OCI-LY7 (cell line): ENCODE measurements at regions not wholly inside any gene's neighbourhood (a gene's known extent, or its start where the extent isn't known, plus 50 kb on each side); places are given as distances from the start of the nearest gene placed in this dataset.

ENCODE experiments used
- EZH2phosphoT487 ChIP-seq: fragments of 200-600 bp; sonication (generic); IDR thresholded peaks from 2 replicates; pipeline ENCODE4 v1.6.1; 2018; ENCODE audit warnings: low read depth, borderline replicate concordance, mild to moderate bottlenecking, mixed run types, antibody characterized with exemption, low read length, moderate library complexity, mixed read lengths
- TF ChIP-seq, protein P1 (sequence below): fragments of 200-600 bp; sonication (generic); conservative IDR thresholded peaks from 2 replicates; pipeline ENCODE4 v1.5.1; 2014; ENCODE audit warnings: mild to moderate bottlenecking, antibody characterized with exemption, low read length, moderate library complexity, mixed read lengths

DNA sequence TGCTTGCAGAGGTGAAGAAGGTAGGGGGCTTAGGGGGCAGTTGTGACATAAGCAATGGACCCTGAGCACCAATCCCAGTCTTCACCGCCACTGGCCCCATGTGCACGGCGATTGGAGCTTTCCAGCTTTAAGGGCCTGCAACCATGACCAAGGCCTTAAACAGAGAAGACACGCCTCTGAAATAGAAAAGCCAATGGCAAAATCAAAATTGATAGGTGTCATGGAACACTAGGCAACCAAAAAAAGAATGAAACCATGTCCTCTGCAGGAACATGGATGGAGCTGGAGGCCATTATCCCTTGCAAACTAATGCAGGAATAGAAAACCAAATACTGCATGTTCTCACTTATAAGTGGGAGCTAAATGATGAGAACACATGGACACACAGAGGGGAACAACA lies 146.3 kb downstream of the SCARB1 start:
- TF ChIP-seq, protein P1, sequence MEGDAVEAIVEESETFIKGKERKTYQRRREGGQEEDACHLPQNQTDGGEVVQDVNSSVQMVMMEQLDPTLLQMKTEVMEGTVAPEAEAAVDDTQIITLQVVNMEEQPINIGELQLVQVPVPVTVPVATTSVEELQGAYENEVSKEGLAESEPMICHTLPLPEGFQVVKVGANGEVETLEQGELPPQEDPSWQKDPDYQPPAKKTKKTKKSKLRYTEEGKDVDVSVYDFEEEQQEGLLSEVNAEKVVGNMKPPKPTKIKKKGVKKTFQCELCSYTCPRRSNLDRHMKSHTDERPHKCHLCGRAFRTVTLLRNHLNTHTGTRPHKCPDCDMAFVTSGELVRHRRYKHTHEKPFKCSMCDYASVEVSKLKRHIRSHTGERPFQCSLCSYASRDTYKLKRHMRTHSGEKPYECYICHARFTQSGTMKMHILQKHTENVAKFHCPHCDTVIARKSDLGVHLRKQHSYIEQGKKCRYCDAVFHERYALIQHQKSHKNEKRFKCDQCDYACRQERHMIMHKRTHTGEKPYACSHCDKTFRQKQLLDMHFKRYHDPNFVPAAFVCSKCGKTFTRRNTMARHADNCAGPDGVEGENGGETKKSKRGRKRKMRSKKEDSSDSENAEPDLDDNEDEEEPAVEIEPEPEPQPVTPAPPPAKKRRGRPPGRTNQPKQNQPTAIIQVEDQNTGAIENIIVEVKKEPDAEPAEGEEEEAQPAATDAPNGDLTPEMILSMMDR: no peak
- no peak for TF ChIP-seq EZH2phosphoT487
